Kidney epithelial cell (primary cell): ENCODE measurements at regions not wholly inside any gene's neighbourhood (a gene's known extent, or its start where the extent isn't known, plus 50 kb on each side); places are given as distances from the start of the nearest gene placed in this dataset.

ENCODE experiments used
- DNase-seq: peaks from one replicate; pipeline ENCODE4 v3.0.0-alpha.2; 2010; ENCODE audit warnings: low read depth
- H3K27me3 ChIP-seq: 2 replicates; pipeline ENCODE4 v1.6.0; 2011; ENCODE audit warnings: low read length; ENCODE audit not compliant: control insufficient read depth, insufficient read depth
- H3K36me3 ChIP-seq: 2 replicates; pipeline ENCODE4 v1.5.1; 2011; ENCODE audit warnings: low read length; ENCODE audit not compliant: control insufficient read depth, insufficient read depth
- H3K4me3 ChIP-seq: 2 replicates; pipeline ENCODE4 v1.5.1; 2011; ENCODE audit warnings: low read depth, mild to moderate bottlenecking, control low read depth, low read length
- CTCF ChIP-seq: IDR thresholded peaks from 2 replicates; pipeline ENCODE4 v1.5.1; 2011; ENCODE audit warnings: mild to moderate bottlenecking, moderate library complexity, low read length, control low read depth, inconsistent platforms; ENCODE audit not compliant: insufficient read depth, poor library complexity, severe bottlenecking

GRCh38 chr22:49666146-49666809 is 161.4 kb downstream of the BRD1 start:
- no peak for TF ChIP-seq CTCF
- DNase-seq: no peak
- no peaks in the 10 kb centered on the region for H3K36me3 ChIP-seq
- peaks cover 26% of the 10 kb centered on the region for H3K27me3 ChIP-seq
- no peak overlapping the region for H3K4me3 ChIP-seq

GRCh38 chr22:49664891-49665290 is 162.8 kb downstream of the BRD1 start:
- DNase-seq: no peak
- Histone ChIP-seq H3K27me3 (peaks cover 14% of the 10 kb centered on the region), H3K36me3 (no peaks in the 10 kb centered on the region), H3K4me3 (no peak overlapping the region)
- TF ChIP-seq CTCF: no peak

GRCh38 chr22:49664371-49664881 is 163.2 kb downstream of the BRD1 start:
- no peaks in the 10 kb centered on the region for H3K36me3 ChIP-seq
- peaks cover 14% of the 10 kb centered on the region for H3K27me3 ChIP-seq
- DNase-seq: no peak
- no peak for TF ChIP-seq CTCF
- H3K4me3 ChIP-seq: no peak overlapping the region

GRCh38 chr22:49663823-49664222 is 163.8 kb downstream of the BRD1 start:
- Histone ChIP-seq H3K27me3 (peaks cover 10% of the 10 kb centered on the region), H3K36me3 (no peaks in the 10 kb centered on the region), H3K4me3 (no peak overlapping the region)
- DNase-seq: no peak
- no peak for TF ChIP-seq CTCF

GRCh38 chr22:49663311-49663711 is 164.4 kb downstream of the BRD1 start:
- Histone ChIP-seq H3K4me3 (no peak overlapping the region), H3K27me3 (peaks cover 10% of the 10 kb centered on the region), H3K36me3 (no peaks in the 10 kb centered on the region)
- TF ChIP-seq CTCF: no peak
- no peak for DNase-seq

GRCh38 chr22:49662681-49663080 is 165.0 kb downstream of the BRD1 start:
- Histone ChIP-seq H3K36me3 (no peaks in the 10 kb centered on the region), H3K27me3 (peaks cover 10% of the 10 kb centered on the region), H3K4me3 (no peak overlapping the region)
- DNase-seq: no peak
- no peak for TF ChIP-seq CTCF
